ENCODE measurements at regions not wholly inside any gene's neighbourhood (a gene's known extent, or its start where the extent isn't known, plus 50 kb on each side); places are given as distances from the start of the nearest gene placed in this dataset.

DNA sequence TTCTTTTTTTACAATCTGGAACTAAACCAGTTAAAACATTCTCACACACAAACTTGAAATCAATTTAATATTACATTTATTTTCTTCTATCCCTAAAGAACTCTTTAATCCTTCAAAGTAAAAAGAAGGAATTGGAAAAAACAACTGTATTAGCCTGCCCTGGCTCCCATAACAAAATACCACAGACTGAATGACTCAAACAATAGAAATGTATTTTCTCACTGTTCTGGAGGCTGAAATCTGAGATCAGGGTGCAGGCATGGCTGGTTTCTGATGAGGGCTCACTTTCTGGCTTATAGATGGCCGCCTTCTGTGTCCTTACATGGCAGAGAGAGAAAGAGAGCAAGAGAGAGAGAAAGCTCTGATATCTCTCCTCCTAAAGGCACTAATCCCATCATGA, 149.4 kb downstream of the PDGFRA start:
- ChIA-PET CTCF (no interaction called here), POLR2A (no interaction called here)
- H3K4me3 Mint-ChIP-seq, result no peak overlapping the region
- no peak for ATAC-seq (ENCODE audit: low read depth)
- intact Hi-C loops (cut with micrococcal nuclease), result no loop called here
- TF ChIP-seq, protein P1, sequence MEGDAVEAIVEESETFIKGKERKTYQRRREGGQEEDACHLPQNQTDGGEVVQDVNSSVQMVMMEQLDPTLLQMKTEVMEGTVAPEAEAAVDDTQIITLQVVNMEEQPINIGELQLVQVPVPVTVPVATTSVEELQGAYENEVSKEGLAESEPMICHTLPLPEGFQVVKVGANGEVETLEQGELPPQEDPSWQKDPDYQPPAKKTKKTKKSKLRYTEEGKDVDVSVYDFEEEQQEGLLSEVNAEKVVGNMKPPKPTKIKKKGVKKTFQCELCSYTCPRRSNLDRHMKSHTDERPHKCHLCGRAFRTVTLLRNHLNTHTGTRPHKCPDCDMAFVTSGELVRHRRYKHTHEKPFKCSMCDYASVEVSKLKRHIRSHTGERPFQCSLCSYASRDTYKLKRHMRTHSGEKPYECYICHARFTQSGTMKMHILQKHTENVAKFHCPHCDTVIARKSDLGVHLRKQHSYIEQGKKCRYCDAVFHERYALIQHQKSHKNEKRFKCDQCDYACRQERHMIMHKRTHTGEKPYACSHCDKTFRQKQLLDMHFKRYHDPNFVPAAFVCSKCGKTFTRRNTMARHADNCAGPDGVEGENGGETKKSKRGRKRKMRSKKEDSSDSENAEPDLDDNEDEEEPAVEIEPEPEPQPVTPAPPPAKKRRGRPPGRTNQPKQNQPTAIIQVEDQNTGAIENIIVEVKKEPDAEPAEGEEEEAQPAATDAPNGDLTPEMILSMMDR (IDR thresholded peaks at IDR 0.05), result no peak
- no peak for TF ChIP-seq EZH2 (IDR thresholded peaks at IDR 0.05; ENCODE audit: borderline replicate concordance, insufficient read depth, low read depth, low read length, poor library complexity, severe bottlenecking)
- no peaks in the 10 kb centered on the region for H3K9me3 ChIP-seq (ENCODE audit: control extremely low read depth in 1 of 3, control insufficient read depth in 2 of 3, insufficient read depth in 1 of 3, low read length in 2 of 3)
- H3K4me2 ChIP-seq (replicated peaks; ENCODE audit: low read depth, low read length, poor library complexity, severe bottlenecking), result no peak overlapping the region
- H3K4me1 ChIP-seq (ENCODE audit: control insufficient read depth in 2 of 2, insufficient read depth in 2 of 2, low read length in 2 of 2), result no peaks in the 10 kb centered on the region
- H2AFZ ChIP-seq (ENCODE audit: insufficient read depth, low read depth, low read length, poor library complexity, severe bottlenecking), result no peak overlapping the region
- H4K20me1 ChIP-seq (ENCODE audit: control insufficient read depth, insufficient read depth, low read length, poor library complexity, severe bottlenecking), result no peaks in the 10 kb centered on the region
- DNase-seq, result no peak
- no peak overlapping the region for H3K4me3 ChIP-seq (ENCODE audit: control extremely low read depth in 1 of 5, extremely low read depth in 1 of 5, insufficient read depth in 1 of 5, low read depth in 2 of 5, low read length in 4 of 5)
- no peak overlapping the region for H3K27ac Mint-ChIP-seq
- H3K36me3 ChIP-seq (replicated peaks in 1 of 2; ENCODE audit: control extremely low read depth in 1 of 2, control insufficient read depth in 1 of 2, extremely low read depth in 1 of 2, insufficient read depth in 2 of 2, low read length in 1 of 2), result no peaks in the 10 kb centered on the region
- H3K79me2 ChIP-seq (ENCODE audit: control insufficient read depth, insufficient read depth, low read length), result no peaks in the 10 kb centered on the region
- H3K27me3 ChIP-seq (replicated peaks in 1 of 4; ENCODE audit: control extremely low read depth in 1 of 4, control insufficient read depth in 3 of 4, insufficient read depth in 4 of 4, low read length in 3 of 4), result no peaks in the 10 kb centered on the region
- H3K27ac ChIP-seq (ENCODE audit: low read length in 2 of 2), result no peak overlapping the region
- H3K4me1 Mint-ChIP-seq, result no peaks in the 10 kb centered on the region
- no peaks in the 10 kb centered on the region for H3K9me3 Mint-ChIP-seq (ENCODE audit: insufficient read depth)
- H3K9ac ChIP-seq (ENCODE audit: low read length), result no peak overlapping the region
- WGBS (ENCODE audit: insufficient coverage), result no CpG with 5 or more reads among the region's 1 CpG
- peaks cover 3% of the 10 kb centered on the region for H3K27me3 Mint-ChIP-seq

DNA sequence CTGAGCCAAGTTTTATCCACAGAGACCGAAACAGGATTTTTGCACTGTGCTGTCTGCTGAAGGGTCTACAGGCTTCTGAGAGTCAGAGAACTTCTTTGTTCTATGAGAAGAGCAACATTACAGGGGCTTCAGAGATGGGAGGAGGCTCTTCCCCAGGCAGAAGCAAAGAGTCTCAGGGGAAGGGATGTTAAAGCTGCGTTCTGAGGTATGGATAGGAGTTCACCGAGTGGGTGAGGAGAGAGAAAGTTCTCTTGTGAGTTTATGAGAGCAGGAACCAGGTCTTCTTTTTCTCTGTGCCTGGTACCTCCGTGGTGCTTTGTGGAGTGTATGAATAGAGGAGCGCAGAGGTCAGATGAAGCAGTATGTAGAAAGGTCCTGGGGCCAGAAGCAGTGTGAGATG, 155.1 kb downstream of the PDGFRA start:
- intact Hi-C loops (cut with micrococcal nuclease), result no loop called here
- ATAC-seq (ENCODE audit: low read depth), result no peak

More for the DNA sequence above, 155.1 kb downstream of the PDGFRA start:
- H3K27me3 Mint-ChIP-seq, result peaks cover 10% of the 10 kb centered on the region
- TF ChIP-seq, protein P1 (IDR thresholded peaks at IDR 0.05), result no peak
- H3K9me3 Mint-ChIP-seq (ENCODE audit: insufficient read depth), result peaks cover 4% of the 10 kb centered on the region
- H3K4me3 ChIP-seq (ENCODE audit: control extremely low read depth in 1 of 5, extremely low read depth in 1 of 5, insufficient read depth in 1 of 5, low read depth in 2 of 5, low read length in 4 of 5), result no peak overlapping the region
- no peak overlapping the region for H3K4me3 Mint-ChIP-seq
- DNase-seq, result no peak
- 91% methylated on average over 5 of the region's 5 CpGs for WGBS (ENCODE audit: insufficient coverage)
- H3K4me1 ChIP-seq (ENCODE audit: control insufficient read depth in 2 of 2, insufficient read depth in 2 of 2, low read length in 2 of 2), result no peaks in the 10 kb centered on the region
- no peak overlapping the region for H3K4me2 ChIP-seq (replicated peaks; ENCODE audit: low read depth, low read length, poor library complexity, severe bottlenecking)
- no peak overlapping the region for H2AFZ ChIP-seq (ENCODE audit: insufficient read depth, low read depth, low read length, poor library complexity, severe bottlenecking)
- no peaks in the 10 kb centered on the region for H3K4me1 Mint-ChIP-seq
- no peaks in the 10 kb centered on the region for H3K9me3 ChIP-seq (ENCODE audit: control extremely low read depth in 1 of 3, control insufficient read depth in 2 of 3, insufficient read depth in 1 of 3, low read length in 2 of 3)
- H3K9ac ChIP-seq (ENCODE audit: low read length), result no peak overlapping the region
- no peaks in the 10 kb centered on the region for H4K20me1 ChIP-seq (ENCODE audit: control insufficient read depth, insufficient read depth, low read length, poor library complexity, severe bottlenecking)
- ChIA-PET CTCF (no interaction called here), POLR2A (no interaction called here)
- no peaks in the 10 kb centered on the region for H3K27me3 ChIP-seq (replicated peaks in 1 of 4; ENCODE audit: control extremely low read depth in 1 of 4, control insufficient read depth in 3 of 4, insufficient read depth in 4 of 4, low read length in 3 of 4)
- no peak overlapping the region for H3K27ac Mint-ChIP-seq
- no peaks in the 10 kb centered on the region for H3K36me3 ChIP-seq (replicated peaks in 1 of 2; ENCODE audit: control extremely low read depth in 1 of 2, control insufficient read depth in 1 of 2, extremely low read depth in 1 of 2, insufficient read depth in 2 of 2, low read length in 1 of 2)
- H3K27ac ChIP-seq (ENCODE audit: low read length in 2 of 2), result no peak overlapping the region
- H3K79me2 ChIP-seq (ENCODE audit: control insufficient read depth, insufficient read depth, low read length), result no peaks in the 10 kb centered on the region

Measured in B cell (primary cell).